Astrocyte (in vitro differentiated cells and primary cell): ENCODE measurements at regions not wholly inside any gene's neighbourhood (a gene's known extent, or its start where the extent isn't known, plus 50 kb on each side); places are given as distances from the start of the nearest gene placed in this dataset.

Source experiments
- DNase-seq: peaks from one replicate; pipeline ENCODE4 v3.0.0-alpha.2; 2010; ENCODE audit warnings: low read depth
- FAIRE-seq: peaks from 2 replicates; lab custom pipeline; 2011; peaks lifted over from hg19 to GRCh38; lab: Jason Lieb, UNC
- H2AFZ ChIP-seq: 2 replicates; pipeline ENCODE4 v1.6.0; 2012; ENCODE audit warnings: low read depth, low read length, inconsistent platforms
- H3K27ac ChIP-seq: 2 replicates; pipeline ENCODE4 v1.5.1; 2011; ENCODE audit warnings: low read depth, low read length, inconsistent platforms
- H3K27me3 ChIP-seq: 2 replicates; pipeline ENCODE4 v1.6.0; 2011; ENCODE audit warnings: low read length, inconsistent platforms; ENCODE audit not compliant: insufficient read depth
- H3K36me3 ChIP-seq: 2 replicates; pipeline ENCODE4 v1.5.1; 2011; ENCODE audit warnings: low read length, inconsistent platforms; ENCODE audit not compliant: insufficient read depth
- H3K4me1 ChIP-seq: 2 replicates; pipeline ENCODE4 v1.5.1; 2011; ENCODE audit warnings: low read length, inconsistent platforms; ENCODE audit not compliant: insufficient read depth
- H3K4me2 ChIP-seq: 2 replicates; pipeline ENCODE4 v1.6.0; 2012; ENCODE audit warnings: low read length, inconsistent platforms
- H3K4me3 ChIP-seq: 2 replicates; pipeline ENCODE4 v1.5.1; 2011; ENCODE audit warnings: low read depth, mild to moderate bottlenecking, low read length, inconsistent platforms; ENCODE audit not compliant: insufficient read depth
- H3K79me2 ChIP-seq: 2 replicates; pipeline ENCODE4 v1.6.0; 2012; ENCODE audit warnings: mild to moderate bottlenecking, low read length, inconsistent platforms; ENCODE audit not compliant: insufficient read depth
- H3K9ac ChIP-seq: 2 replicates; pipeline ENCODE4 v1.6.0; 2012; ENCODE audit warnings: mild to moderate bottlenecking, low read length, inconsistent platforms
- H3K9me3 ChIP-seq: 2 replicates; pipeline ENCODE4 v1.5.1; 2012; ENCODE audit warnings: low read depth, mild to moderate bottlenecking, low read length, inconsistent platforms; ENCODE audit not compliant: insufficient read depth
- H4K20me1 ChIP-seq: 2 replicates; pipeline ENCODE4 v1.6.0; 2012; ENCODE audit warnings: low read length, inconsistent platforms; ENCODE audit not compliant: insufficient read depth
- H3K27ac Mint-ChIP-seq: one replicate; pipeline ENCODE4 v1.8.0; 2021; ENCODE audit warnings: mild to moderate bottlenecking, mixed read lengths; ENCODE audit not compliant: unreplicated experiment
- H3K27me3 Mint-ChIP-seq: one replicate; pipeline ENCODE4 v1.8.0; 2021; ENCODE audit warnings: low read depth, mixed read lengths; ENCODE audit not compliant: unreplicated experiment
- H3K36me3 Mint-ChIP-seq: one replicate; pipeline ENCODE4 v1.8.0; 2021; ENCODE audit warnings: low read depth, mixed read lengths; ENCODE audit not compliant: unreplicated experiment
- H3K4me1 Mint-ChIP-seq: one replicate; pipeline ENCODE4 v1.8.0; 2021; ENCODE audit warnings: low read depth, mixed read lengths; ENCODE audit not compliant: unreplicated experiment
- H3K4me3 Mint-ChIP-seq: one replicate; pipeline ENCODE4 v1.8.0; 2021; ENCODE audit warnings: mild to moderate bottlenecking, moderate library complexity, mixed read lengths; ENCODE audit not compliant: unreplicated experiment
- H3K9me3 Mint-ChIP-seq: one replicate; pipeline ENCODE4 v1.8.0; 2021; ENCODE audit warnings: mild to moderate bottlenecking, mixed read lengths; ENCODE audit not compliant: unreplicated experiment
- CTCF ChIP-seq: IDR thresholded peaks from 2 replicates; pipeline ENCODE4 v1.5.1; 2011; ENCODE audit warnings: low read depth, mild to moderate bottlenecking, inconsistent platforms, low read length, moderate library complexity; ENCODE audit not compliant: insufficient read depth
- EZH2 ChIP-seq: IDR thresholded peaks from 2 replicates; pipeline ENCODE4 v1.6.1; 2012; ENCODE audit warnings: mild to moderate bottlenecking, low read length, inconsistent platforms; ENCODE audit not compliant: insufficient read depth

GRCh38 chr9:115628426-115628825 is 510.5 kb upstream of the TNC start:
- Histone ChIP-seq H3K27ac (no peak overlapping the region), H3K9me3 (no peaks in the 10 kb centered on the region), H2AFZ (no peak overlapping the region), H3K27me3 (no peaks in the 10 kb centered on the region), H3K4me2 (no peak overlapping the region), H3K9ac (no peak overlapping the region), H3K36me3 (no peaks in the 10 kb centered on the region), H3K4me1 (peaks cover 7% of the 10 kb centered on the region), H4K20me1 (no peaks in the 10 kb centered on the region), H3K79me2 (no peaks in the 10 kb centered on the region), H3K4me3 (no peak overlapping the region)
- no peaks in the 10 kb centered on the region for H3K9me3 Mint-ChIP-seq
- H3K4me3 Mint-ChIP-seq = no peak overlapping the region
- DNase-seq (no peak), FAIRE-seq (peak; percentile 50)
- H3K4me1 Mint-ChIP-seq = peaks cover 34% of the 10 kb centered on the region
- no peaks in the 10 kb centered on the region for H3K27me3 Mint-ChIP-seq
- no peaks in the 10 kb centered on the region for H3K36me3 Mint-ChIP-seq
- TF ChIP-seq CTCF (no peak), EZH2 (no peak)
- H3K27ac Mint-ChIP-seq = no peak overlapping the region

DNA sequence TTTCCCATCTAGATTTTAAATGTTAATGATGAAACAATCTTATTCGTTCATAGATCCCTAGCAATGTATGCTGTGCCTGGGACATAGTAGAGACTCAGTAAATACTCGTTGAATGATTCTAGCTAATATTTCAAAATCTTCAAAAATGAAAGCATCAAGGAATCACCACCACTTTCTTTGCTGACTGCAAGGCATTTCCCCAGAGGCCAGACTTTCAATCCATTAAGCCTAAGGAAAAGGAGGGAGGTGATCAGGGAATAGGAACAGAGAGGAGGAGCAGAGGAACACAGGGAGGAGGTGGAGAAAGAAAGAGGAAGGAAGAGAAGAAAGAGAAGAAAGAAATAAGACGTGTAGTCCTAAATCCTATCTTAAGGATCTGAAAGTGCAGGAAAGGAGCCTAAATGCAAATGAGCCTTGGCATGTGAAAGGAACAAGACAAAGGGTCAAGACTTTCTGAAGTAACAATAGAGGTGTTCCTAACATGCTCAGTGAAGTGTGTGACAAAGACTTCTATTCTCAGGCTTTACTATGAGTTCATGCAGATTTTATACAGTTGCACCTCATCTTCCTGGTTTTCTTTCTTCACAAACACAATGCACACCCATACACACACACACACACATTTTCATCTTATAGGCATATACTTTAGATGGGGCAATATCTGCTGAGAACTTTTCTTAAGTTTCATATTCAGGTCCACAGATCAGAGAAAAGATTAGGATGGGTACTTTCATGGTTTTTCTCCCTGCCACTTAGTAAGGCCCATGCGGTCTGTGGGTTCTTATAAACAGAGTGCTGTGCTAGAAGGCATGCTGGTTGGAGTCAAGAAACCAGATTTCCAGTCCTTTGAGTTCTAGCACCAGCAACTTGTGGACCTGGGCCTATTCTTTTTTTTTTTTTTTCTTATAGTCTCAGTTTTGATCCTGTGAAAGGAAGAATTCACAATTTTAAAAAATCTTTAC is 512.2 kb upstream of the TNC start:
- no peaks in the 10 kb centered on the region for H3K79me2 ChIP-seq
- H3K9ac ChIP-seq = no peak overlapping the region
- no peaks in the 10 kb centered on the region for H3K27me3 Mint-ChIP-seq
- H3K4me1 ChIP-seq = peaks cover 9% of the 10 kb centered on the region
- no peaks in the 10 kb centered on the region for H4K20me1 ChIP-seq
- no peak overlapping the region for H3K27ac ChIP-seq
- H3K36me3 Mint-ChIP-seq = no peaks in the 10 kb centered on the region
- no peak for DNase-seq
- no peak overlapping the region for H3K4me2 ChIP-seq
- H3K4me3 ChIP-seq = no peak overlapping the region
- H3K36me3 ChIP-seq = no peaks in the 10 kb centered on the region
- no peak overlapping the region for H3K4me3 Mint-ChIP-seq
- no peaks in the 10 kb centered on the region for H3K9me3 Mint-ChIP-seq
- H3K9me3 ChIP-seq = no peaks in the 10 kb centered on the region
- FAIRE-seq = peak; percentile 76
- no peaks in the 10 kb centered on the region for H3K27me3 ChIP-seq
- H3K4me1 Mint-ChIP-seq = peaks cover 45% of the 10 kb centered on the region
- H3K27ac Mint-ChIP-seq = peak overlapping the region; percentile 29
- no peak overlapping the region for H2AFZ ChIP-seq
- TF ChIP-seq CTCF = no peak

DNA sequence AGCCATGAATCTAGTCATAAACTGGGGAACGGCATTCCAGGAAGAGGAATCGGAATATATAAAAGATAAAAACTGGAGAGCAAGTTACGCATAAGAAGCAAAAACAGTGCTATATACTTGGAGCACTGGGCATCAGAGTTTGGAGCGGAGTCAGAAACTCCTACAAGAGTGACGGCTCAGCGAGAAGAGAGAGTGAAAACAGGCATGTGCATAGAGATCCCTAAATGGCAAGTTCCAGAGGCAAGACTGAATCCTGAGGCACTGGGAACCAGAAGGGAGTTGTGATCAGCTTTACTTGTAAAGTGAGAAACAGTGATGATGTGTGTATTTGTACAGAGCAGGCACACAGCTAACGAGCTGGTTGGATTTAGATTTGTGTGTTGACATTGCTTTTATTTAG is 514.4 kb upstream of the TNC start:
- no peaks in the 10 kb centered on the region for H4K20me1 ChIP-seq
- no peaks in the 10 kb centered on the region for H3K9me3 Mint-ChIP-seq
- no peaks in the 10 kb centered on the region for H3K9me3 ChIP-seq
- no peak overlapping the region for H2AFZ ChIP-seq
- H3K4me3 Mint-ChIP-seq = no peak overlapping the region
- H3K36me3 ChIP-seq = no peaks in the 10 kb centered on the region
- no peak for FAIRE-seq
- no peak for DNase-seq
- H3K27me3 Mint-ChIP-seq = no peaks in the 10 kb centered on the region
- H3K4me1 Mint-ChIP-seq = peaks cover 45% of the 10 kb centered on the region
- H3K4me1 ChIP-seq = peaks cover 9% of the 10 kb centered on the region
- H3K27me3 ChIP-seq = no peaks in the 10 kb centered on the region
- H3K9ac ChIP-seq = no peak overlapping the region
- no peak overlapping the region for H3K4me3 ChIP-seq
- no peaks in the 10 kb centered on the region for H3K36me3 Mint-ChIP-seq
- TF ChIP-seq EZH2 (no peak), CTCF (no peak)
- peak overlapping the region; percentile 85 for H3K27ac Mint-ChIP-seq
- H3K4me2 ChIP-seq = no peak overlapping the region
- H3K79me2 ChIP-seq = no peaks in the 10 kb centered on the region
- H3K27ac ChIP-seq = no peak overlapping the region
